Lung (tissue), 11 donors: ENCODE measurements at regions not wholly inside any gene's neighbourhood (a gene's known extent, or its start where the extent isn't known, plus 50 kb on each side); places are given as distances from the start of the nearest gene placed in this dataset.
"Not testable (repeated sequence)": the region's sequence is repeated elsewhere in the genome, so short reads cannot be mapped to it uniquely, and the experiment has no call there.

Experiments used
- ATAC-seq: fragments of 200-7000 bp; cut with Tn5 transposase; one replicate; pipeline ENCODE4 v1.9.1; 2020; ENCODE audit warnings: moderate number of reproducible peaks; ENCODE audit not compliant: insufficient read depth, low FRiP score
- DNase-seq, 3 donors: peaks; one replicate each; pipeline ENCODE4 v3.0.0-alpha.2; 2013 to 2017
- H3K27ac ChIP-seq, 2 donors: one replicate each; pipeline ENCODE4 v1.5.1; 2013; ENCODE audit warnings: mild to moderate bottlenecking in 2 of 2, moderate library complexity in 2 of 2, control low read depth in 1 of 2, inconsistent platforms in 1 of 2, low read depth in 1 of 2, low read length in 1 of 2
- H3K27me3 ChIP-seq, 3 donors: one replicate each; pipeline ENCODE4 v1.5.1; 2013; ENCODE audit warnings: low read length in 2 of 3; ENCODE audit not compliant: control insufficient read depth in 3 of 3, insufficient read depth in 3 of 3
- H3K36me3 ChIP-seq, 4 donors: one replicate each; pipeline ENCODE4 v1.5.1; 2013; ENCODE audit warnings: low read length in 4 of 4, mild to moderate bottlenecking in 1 of 4, moderate library complexity in 1 of 4; ENCODE audit not compliant: control insufficient read depth in 4 of 4, insufficient read depth in 4 of 4
- H3K4me1 ChIP-seq, 5 donors: one replicate each; pipeline ENCODE4 v1.5.1; 2013; ENCODE audit warnings: low read length in 5 of 5, mild to moderate bottlenecking in 2 of 5, moderate library complexity in 1 of 5; ENCODE audit not compliant: control insufficient read depth in 5 of 5, insufficient read depth in 5 of 5
- H3K4me3 ChIP-seq: one replicate; pipeline ENCODE4 v1.5.1; 2013; ENCODE audit warnings: mild to moderate bottlenecking, control low read depth, moderate library complexity
- H3K9ac ChIP-seq, 2 donors: one replicate each; pipeline ENCODE4 v1.5.1; 2013; ENCODE audit warnings: low read length in 2 of 2, control low read depth in 1 of 2; ENCODE audit not compliant: insufficient read depth in 1 of 2
- H3K9me3 ChIP-seq, 4 donors: one replicate each; pipeline ENCODE4 v1.5.1; 2013; ENCODE audit warnings: low read length in 3 of 4, mild to moderate bottlenecking in 1 of 4, moderate library complexity in 1 of 4; ENCODE audit not compliant: control insufficient read depth in 4 of 4, insufficient read depth in 3 of 4
- WGBS, 2 donors: extraction: QIAGEN DNeasy Blood & Tissue Kit; methylation state at CpG; one replicate each; pipeline ENCODE4 v1.1.7; 2013; 5-methylcytosine and 5-hydroxymethylcytosine counted together
- TF ChIP-seq, protein P1 (sequence below): IDR thresholded peaks from 2 replicates; pipeline ENCODE4 v1.5.1; 2012; ENCODE audit warnings: mild to moderate bottlenecking; ENCODE audit errors: control extremely low read depth, extremely low read depth
- donor health status: control.
- donor health status: control.
- donor health status: Bipolar disorder and iron deficiency.
- donor health status: healthy.
- donor health status: DM: yes; HTN: yes; CAD: no.

DNA sequence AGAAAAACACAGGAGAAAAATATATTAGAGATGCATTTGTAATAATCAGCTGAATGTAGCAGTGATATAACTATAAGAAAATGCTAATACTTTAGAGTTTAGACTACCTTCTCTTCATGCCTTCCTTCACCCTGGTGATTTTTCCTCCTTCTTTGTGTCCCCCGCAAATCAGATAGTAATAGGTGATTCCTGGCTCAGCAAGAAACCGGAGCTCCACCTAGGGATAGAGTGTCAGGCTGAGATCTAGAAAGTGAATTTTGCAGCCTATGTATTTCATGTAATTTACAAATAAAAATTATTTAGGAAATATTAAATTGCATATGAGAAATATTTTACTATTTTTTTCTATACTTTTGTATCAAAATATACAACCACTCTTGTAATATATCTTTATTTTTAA is 109.8 kb upstream of the ST8SIA4 start:
- H3K9ac ChIP-seq = no peak overlapping the region
- no peak overlapping the region for H3K27ac ChIP-seq
- no peaks in the 10 kb centered on the region for H3K36me3 ChIP-seq
- WGBS, 2 donors = 55 to 66% methylated on average over 2 of the region's 2 CpGs
- TF ChIP-seq, protein P1, sequence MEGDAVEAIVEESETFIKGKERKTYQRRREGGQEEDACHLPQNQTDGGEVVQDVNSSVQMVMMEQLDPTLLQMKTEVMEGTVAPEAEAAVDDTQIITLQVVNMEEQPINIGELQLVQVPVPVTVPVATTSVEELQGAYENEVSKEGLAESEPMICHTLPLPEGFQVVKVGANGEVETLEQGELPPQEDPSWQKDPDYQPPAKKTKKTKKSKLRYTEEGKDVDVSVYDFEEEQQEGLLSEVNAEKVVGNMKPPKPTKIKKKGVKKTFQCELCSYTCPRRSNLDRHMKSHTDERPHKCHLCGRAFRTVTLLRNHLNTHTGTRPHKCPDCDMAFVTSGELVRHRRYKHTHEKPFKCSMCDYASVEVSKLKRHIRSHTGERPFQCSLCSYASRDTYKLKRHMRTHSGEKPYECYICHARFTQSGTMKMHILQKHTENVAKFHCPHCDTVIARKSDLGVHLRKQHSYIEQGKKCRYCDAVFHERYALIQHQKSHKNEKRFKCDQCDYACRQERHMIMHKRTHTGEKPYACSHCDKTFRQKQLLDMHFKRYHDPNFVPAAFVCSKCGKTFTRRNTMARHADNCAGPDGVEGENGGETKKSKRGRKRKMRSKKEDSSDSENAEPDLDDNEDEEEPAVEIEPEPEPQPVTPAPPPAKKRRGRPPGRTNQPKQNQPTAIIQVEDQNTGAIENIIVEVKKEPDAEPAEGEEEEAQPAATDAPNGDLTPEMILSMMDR = no peak
- ATAC-seq (no peak), DNase-seq (no peak)
- no peaks in the 10 kb centered on the region for H3K9me3 ChIP-seq
- H3K4me1 ChIP-seq = no peaks in the 10 kb centered on the region
- no peak overlapping the region for H3K4me3 ChIP-seq
- no peaks in the 10 kb centered on the region for H3K27me3 ChIP-seq

DNA sequence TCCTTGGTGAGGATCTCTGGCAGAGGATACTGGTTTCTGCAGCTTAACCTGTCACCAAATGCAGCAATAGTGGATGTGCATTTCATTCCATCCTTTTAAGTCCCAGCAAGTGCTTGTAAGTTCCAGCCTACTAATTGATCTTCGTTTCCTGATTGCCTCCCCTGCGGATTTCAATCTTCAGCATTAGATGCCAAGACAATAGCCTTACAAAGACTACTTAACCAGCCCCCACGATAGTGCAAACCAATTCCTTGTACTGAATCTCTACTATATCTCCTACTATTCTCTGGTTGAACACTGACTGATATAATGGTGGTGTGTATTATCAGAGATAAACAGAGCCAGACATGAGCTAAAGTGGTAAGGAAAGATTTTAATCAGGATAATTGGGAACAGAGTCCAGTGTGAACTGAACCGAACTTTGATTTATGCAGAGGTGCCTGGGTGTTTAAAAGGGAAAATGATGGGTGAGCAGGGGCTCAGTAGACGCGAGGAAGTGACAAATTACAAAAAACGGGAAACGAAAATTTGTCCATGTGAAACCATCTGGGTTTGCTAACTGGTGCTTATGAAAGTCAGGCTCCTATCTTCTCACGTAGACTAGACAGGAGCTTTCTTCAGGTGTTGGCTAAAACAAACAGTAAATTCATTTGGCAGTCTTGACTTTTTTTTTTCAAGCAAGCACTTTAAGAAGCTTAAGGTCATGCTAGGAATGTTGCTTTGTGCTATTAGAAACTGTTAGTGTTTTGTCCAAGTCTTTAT is 106.9 kb upstream of the ST8SIA4 start:
- 67 to 87% methylated on average over 9 of the region's 9 CpGs for WGBS, 2 donors

DNA sequence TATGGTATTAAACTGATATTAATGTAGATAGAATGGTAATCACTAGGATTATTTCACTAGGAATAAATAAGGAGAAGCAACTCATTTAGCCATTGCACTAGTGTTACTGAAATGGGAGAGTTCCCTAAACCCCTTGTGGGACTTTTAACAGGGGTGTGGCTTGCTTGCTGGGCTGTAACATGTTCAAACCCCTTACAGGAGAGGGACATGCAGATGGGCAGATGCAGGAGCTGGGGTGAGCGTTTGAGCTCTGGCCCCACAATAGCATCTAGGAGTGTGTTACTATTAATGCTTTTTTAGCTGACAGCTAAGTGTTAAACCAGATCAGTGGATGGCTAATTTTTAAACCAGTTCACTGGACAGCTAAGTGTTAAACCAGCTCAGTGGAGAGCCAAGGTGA is 89.3 kb upstream of the ST8SIA4 start:
- WGBS, 2 donors = 88 to 93% methylated on average over 1 of the region's 1 CpG
- ATAC-seq (no peak), DNase-seq (no peak)
- TF ChIP-seq, protein P1 = no peak
- Histone ChIP-seq H3K9ac (no peak overlapping the region), H3K36me3 (no peaks in the 10 kb centered on the region), H3K9me3 (peaks cover 0 to 2% (median 0%) of the 10 kb centered on the region in 4 donors), H3K27ac (no peak overlapping the region), H3K4me3 (no peak overlapping the region), H3K4me1 (no peaks in the 10 kb centered on the region), H3K27me3 (no peaks in the 10 kb centered on the region)

More for the DNA sequence above, 106.9 kb upstream of the ST8SIA4 start:
- Histone ChIP-seq H3K27me3 (no peaks in the 10 kb centered on the region), H3K36me3 (no peaks in the 10 kb centered on the region), H3K27ac (no peak overlapping the region), H3K9ac (no peak overlapping the region), H3K4me3 (no peak overlapping the region), H3K9me3 (no peaks in the 10 kb centered on the region), H3K4me1 (no peaks in the 10 kb centered on the region)
- TF ChIP-seq, protein P1 = no peak
- DNase-seq (no peak), ATAC-seq (no peak)

DNA sequence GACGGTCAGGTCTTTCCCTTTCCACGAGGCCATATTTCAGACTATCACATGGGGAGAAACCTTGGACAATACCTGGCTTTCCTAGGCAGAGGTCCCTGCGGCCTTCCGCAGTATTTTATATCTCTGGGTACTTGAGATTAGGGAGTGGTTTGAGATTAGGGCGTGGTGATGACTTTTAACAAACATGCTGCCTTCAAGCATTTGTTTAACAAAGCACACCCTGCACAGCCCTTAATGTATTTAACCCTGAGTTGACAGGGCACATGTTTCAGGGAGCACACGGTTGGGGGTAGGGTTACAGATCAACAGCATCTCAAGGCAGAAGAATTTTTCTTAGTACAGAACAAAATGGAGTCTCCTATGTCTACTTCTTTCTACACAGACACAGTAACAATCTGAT is 80.5 kb upstream of the ST8SIA4 start:
- not testable (repeated sequence) for H3K4me1 ChIP-seq, DNase-seq, H3K9ac ChIP-seq, ATAC-seq, H3K27me3 ChIP-seq, H3K36me3 ChIP-seq, H3K9me3 ChIP-seq, H3K27ac ChIP-seq, H3K4me3 ChIP-seq
- 72 to 82% methylated on average over 5 to 6 of the region's 6 CpGs for WGBS, 2 donors
